Body of pancreas (tissue), 4 donors: ENCODE measurements at regions not wholly inside any gene's neighbourhood (a gene's known extent, or its start where the extent isn't known, plus 50 kb on each side); places are given as distances from the start of the nearest gene placed in this dataset.

Experiments
- CTCF ChIP-seq, 7 experiments: fragments of 450-650 bp in 4 of 7; fragments of 200-600 bp in 3 of 7; sonication (generic) in 3 of 7; IDR thresholded peaks; one replicate each; pipeline ENCODE4 v1.5.1; 2016 to 2019; ENCODE audit warnings: antibody characterized with exemption in 7 of 7
- POLR2A ChIP-seq, 3 donors: fragments of 450-650 bp; IDR thresholded peaks; one replicate each; pipeline ENCODE4 v1.6.1; 2016; ENCODE audit warnings: antibody characterized with exemption in 3 of 3, mild to moderate bottlenecking in 2 of 3

- TF ChIP-seq CTCF (IDR thresholded peaks at IDR 0.05) (no peak), POLR2A (IDR thresholded peaks at IDR 0.05) (no peak)
Observed at GRCh38 chr6:151186804-151187330, 52.9 kb upstream of the AKAP12 start.
